HG02852 (cell line): ENCODE measurements at regions not wholly inside any gene's neighbourhood (a gene's known extent, or its start where the extent isn't known, plus 50 kb on each side); places are given as distances from the start of the nearest gene placed in this dataset.

Experiments used
- ATAC-seq: cut with Tn5 transposase; IDR thresholded peaks from one replicate; pipeline ENCODE4 v1.9.1; 2021; ENCODE audit warnings: mild to moderate bottlenecking, moderate library complexity; ENCODE audit not compliant: unreplicated experiment

DNA sequence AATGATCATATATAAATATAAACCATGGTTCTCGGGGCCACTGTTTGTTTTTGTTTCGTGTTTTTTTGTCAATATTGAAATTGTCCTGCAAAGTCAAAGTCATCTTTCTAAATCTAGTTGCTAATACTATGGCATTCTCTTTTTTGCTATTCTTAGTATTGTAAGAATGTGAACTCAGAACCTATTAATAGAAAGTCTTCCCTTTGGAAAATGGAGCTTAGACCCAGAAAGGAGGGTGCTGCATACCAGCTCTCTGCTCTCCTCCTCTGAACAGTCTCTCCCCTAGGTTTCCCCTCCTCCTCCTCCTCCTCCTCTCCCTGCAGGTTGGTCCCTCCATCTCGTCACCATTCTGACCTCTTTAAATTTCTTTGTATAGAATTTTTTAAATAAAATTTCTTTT, 150.4 kb upstream of the CCN2 start:
- ATAC-seq: no peak

DNA sequence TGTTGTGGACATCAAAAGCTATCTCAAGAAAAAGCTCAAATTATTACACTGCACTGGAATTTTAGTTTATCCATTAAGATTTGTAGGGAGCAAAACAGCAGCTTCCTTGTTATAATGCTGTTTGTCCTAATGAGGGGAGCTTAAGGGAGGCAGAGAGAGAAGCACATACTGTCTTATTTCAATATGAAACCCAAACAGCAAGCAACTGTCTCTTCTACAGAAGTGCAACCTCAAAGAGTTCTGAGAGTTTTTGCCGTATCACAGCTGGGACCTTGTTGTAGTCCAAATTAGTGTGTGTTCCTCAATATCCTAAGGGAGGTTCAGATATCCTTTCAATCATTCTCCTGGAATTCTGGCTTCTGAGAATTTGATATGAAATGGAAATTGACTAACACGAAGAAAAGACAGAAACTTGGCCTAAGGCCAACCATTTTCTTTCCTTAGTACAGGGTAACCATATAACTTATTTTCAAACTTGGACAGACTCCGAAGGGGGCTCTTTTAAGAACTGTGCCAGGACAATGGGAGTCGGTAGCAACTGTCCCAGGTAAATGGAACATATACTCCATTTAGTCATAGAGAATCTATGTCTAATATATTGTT, 149.3 kb upstream of the CCN2 start:
- ATAC-seq: no peak

DNA sequence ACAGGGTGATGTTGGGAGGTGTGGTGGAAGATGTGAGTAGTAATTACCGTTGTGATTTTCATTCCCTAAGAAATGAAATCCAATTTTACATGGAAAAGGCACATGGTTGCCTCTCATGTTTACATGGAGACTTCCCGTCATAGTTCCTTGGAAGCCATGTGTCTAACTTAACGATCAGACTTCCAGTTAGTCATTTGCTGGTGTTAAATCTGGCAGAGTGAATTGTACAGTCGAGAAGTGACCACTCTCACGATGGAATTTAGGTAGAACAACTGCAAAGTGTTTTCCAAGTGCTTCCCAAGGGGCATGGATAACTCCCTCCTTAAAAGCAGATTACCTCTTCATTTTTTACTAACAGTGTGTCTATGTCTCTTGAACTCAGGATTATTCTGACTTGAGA, 145.8 kb upstream of the CCN2 start:
- ATAC-seq: no peak

DNA sequence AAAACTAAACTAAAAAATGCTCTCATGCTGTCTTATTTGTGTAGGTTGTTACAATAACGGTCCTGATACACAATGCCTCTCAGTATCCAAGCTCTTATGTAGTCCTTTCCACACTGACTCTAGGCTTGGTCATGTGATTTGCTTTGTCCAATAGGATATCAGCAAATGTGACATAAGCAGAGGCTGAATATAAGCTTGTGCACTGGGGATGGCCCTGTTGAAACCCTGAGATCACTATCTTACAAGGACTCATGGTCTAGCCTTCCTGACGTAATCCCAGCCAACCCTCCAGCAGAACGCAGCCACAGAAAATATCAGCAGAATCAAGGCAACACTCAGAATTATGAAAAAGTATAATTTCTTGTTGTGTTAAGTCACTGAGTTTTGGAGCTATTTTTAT, 145.1 kb upstream of the CCN2 start:
- ATAC-seq: no peak

DNA sequence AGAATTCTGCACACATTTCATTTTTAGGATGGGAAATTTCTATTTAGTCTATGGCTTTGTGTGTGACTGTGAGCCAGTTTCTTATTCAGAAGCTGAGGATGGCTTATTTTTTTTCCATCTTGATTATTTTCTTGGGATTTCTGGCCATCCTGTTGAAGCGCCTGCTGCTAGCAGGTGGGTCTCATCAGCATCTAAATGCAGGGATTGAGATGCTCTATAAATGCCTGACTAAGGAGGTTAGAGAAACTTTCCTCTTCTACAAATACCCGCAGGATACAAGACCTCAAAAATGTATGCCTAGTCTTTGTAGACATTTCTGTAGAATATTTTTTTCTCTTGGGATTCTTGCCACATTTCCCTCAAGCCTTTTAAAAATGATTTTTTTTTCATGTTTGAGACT, 138.0 kb upstream of the CCN2 start:
- ATAC-seq: no peak

DNA sequence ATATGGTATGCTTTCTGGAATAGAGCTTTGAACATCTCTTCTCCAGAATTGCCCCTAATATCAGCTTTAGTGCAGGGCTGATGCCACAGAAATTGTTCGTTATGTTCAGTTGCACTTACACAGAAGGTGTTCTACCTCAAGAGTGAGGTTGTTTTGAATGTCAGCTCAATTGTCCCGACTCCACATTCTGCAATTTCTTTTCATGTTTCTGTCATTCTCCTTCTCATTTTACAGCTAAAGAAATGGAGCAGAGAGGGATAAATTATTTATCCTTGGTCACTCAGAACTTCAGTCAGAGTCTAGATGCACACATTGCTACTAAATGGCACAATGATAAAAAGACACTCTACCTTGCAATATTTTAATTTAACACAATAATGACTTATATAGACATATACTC, 137.0 kb upstream of the CCN2 start:
- ATAC-seq: no peak

DNA sequence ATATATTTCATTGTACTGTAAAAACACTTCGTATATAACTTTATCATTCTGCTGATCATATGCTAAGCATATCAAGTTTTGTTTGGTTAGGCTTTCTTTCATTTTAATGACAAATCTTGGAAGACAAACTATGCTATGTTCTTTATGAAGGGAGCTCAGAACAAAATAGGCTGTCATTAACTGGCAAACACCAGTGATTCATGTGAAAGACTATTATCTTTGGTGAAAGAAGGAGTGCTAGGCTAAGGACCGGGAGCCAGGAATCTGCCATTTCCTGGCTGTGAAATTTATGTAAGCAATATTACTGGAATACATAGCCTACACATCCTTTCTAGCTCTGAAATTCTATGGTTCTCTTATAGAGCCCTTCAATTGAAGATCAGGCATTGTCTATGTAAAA, 136.2 kb upstream of the CCN2 start:
- no peak for ATAC-seq

DNA sequence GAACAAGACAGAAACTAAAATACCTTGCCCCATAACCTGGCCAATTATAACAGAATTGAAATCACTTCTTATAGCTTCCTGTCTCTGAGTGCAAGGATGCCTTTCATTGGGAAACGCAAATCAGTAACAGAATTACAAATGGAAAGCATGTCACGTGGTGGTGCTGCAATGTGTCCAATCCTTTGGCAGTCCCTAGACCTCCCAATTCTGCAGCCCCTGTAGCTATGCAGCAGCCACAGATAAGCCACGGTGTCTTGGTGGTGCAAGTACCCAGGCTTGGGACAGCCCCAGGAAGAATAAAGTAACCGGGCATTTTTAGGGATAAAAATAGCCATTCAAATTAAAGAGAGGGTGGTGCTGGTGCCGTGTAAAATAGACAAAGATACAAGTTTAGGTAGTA, 134.6 kb upstream of the CCN2 start:
- ATAC-seq: no peak

DNA sequence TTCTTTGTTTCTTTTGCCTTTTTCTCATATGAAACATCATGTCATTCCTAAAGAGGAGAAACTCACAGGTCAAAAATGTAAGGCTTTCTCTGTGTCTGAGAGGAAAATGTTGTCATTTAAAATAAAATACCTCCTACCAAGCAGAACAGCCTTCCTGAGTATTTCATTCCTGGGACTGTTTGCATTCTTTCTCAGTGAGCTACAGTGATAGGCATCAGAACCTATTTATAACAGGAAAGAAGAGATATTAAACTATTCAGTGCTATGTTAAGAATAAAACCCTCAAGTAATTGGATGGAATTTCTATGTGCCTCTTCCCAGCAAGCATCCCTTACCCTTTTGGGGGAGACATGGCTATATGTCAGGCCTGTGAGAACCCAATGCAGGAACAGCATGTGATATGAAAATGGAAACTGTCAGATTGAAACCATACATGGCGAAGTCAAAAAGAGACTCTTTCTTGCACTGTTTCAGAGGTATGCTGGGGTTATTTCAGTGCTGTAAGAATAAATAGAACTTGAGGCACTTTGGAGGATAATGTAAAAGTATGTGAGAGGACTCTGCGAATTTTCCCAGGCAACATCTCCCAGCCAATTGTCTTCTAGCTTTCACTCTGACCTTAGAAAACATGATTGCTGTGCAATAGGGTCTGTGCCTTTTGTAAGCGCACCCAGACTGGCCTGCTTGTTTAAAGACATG, 133.8 kb upstream of the CCN2 start:
- ATAC-seq: peak; percentile 94

DNA sequence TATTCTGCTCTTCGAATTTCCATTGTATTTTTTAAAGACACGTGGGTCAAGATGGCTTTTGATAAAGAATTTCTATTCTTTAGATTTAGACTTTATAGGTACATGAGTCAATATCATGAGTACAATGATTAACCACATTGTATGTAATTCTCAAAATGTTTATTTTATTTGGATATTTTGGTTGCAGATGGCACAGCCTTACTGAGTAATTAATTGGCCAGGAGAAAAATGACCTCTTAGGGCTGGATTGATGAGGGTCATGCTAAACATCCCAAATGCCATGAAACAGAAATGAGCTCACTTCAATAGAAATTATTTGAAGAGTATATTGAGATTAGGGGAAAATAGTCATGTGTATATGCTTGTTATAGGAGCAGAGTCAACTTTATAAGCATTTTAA, 131.2 kb upstream of the CCN2 start:
- no peak for ATAC-seq

DNA sequence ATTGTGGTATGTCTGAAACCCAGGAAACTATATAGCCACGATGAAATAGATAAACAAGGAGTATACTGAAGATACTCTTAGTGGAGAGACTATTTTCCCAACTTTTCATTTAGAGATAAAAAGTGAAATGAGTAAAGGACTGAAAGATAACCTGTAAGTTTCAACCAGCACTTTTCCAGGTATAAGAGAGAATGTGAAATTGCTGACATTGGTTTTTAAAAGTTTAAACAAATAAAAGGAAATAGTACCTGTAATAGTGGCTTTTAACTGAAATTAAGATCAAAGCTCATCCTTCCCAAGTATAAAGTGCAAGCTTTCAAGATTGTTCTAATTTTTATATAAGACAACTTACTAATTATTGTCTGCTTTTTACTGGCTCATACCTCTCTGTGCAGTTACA, 130.2 kb upstream of the CCN2 start:
- ATAC-seq: no peak

DNA sequence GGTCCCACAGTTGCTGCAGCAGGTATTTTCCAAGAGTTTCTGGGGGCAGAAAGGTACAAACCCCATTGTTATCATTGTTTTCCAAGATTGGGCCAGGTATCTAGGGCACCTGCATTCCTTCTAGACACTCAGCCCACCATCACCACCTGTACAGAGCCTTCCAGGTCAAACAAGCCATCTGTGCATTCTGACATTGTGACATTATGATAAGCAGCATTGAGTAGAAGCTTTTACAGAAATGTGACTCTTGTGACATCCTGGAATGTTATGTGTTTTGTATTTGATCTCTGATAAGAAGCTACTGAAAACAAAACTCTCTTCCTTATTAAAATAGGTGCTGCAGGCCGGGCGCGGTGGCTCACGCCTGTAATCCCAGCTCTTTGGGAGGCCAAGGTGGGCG, 128.1 kb upstream of the CCN2 start:
- no peak for ATAC-seq

DNA sequence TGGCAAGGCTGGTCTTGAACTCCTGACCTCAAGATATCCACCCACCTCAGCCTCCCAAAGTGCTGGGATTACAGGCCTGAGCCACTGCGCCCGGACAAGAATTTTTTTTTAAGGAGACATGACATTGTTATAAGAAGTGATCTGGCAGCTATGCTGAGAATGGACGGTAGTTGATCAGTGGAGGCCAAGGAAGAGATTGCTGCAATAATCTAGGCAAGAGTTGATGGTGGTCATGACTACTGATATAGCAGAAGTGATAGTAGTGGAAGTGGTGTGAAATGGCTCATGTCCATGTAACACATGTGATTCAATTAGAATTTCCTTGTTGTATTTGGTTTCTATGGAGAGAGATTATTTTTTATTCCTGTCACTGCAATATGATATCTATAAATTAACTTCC, 125.3 kb upstream of the CCN2 start:
- no peak for ATAC-seq

DNA sequence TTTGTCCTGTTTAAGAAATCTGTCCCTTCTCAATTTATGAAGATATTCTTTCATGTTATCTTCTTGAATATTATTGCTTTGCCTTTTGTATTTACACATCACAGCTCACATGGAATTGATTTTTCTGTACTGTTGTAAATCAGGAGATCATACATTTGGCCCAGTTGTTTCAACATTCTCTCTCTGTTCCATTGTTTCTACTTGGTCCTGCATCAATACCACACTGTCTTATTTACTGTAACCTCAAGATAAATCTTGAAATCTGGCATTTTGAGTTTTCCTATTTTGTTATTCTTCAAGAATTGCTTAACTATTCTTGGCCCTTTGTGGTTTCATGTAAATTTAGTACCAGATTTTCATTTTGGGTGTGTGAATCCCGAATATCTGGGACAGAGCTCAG, 121.7 kb upstream of the CCN2 start:
- no peak for ATAC-seq

DNA sequence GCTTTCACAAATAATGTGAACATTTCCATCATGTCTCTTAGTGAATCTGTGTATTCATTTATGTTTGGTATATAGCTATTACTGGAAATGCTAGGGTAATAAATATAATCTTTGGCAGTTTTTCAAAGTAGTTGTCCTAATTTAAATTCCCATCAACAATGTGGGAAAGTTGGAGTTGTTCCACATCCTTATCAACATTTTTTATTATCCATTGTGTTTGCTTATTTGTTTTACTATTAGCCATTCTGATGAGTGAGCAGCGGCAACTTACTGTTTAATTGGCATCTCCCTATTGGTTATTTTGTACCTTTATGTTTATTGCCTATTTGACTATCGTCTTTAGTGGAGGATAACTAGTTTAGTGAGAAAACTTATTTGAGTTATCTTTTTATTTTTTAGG, 121.1 kb upstream of the CCN2 start:
- ATAC-seq: no peak

DNA sequence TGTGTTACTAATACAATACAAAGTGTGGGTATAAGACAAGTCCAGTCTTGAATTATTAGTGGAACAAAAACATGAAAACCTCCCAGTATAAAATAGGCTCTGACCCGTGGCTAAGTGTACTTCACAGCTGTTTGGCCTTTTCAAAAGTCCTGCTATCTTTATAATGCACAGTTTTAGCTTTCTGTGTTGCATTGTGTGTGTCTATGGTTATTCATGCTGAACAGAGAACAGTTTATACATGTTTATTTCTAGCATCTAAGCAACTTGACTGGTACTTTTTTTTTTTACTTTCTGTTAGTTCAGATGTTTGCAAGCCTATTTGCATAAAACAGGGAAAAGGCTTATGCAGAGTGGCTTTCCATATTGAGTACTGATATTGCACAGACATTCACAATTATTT, 119.2 kb upstream of the CCN2 start:
- ATAC-seq: no peak

DNA sequence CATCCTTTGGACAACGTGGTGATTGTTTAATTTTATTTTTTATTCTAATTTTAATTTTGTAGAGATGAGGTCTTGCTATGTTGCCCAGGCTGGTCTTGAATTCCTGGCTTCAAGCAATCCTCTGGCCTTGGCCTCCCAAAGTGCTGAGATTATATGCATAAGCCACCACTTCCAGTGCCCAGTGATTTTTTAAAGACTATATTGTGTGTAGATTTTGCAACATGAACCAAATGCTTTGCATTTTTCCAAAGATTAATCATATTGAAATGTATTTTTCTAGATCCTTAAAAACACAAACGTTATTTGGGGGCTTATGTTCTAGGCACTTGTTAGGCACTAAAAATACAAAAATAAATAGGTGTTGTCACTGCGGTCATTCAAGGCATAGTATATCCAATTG, 117.6 kb upstream of the CCN2 start:
- no peak for ATAC-seq

DNA sequence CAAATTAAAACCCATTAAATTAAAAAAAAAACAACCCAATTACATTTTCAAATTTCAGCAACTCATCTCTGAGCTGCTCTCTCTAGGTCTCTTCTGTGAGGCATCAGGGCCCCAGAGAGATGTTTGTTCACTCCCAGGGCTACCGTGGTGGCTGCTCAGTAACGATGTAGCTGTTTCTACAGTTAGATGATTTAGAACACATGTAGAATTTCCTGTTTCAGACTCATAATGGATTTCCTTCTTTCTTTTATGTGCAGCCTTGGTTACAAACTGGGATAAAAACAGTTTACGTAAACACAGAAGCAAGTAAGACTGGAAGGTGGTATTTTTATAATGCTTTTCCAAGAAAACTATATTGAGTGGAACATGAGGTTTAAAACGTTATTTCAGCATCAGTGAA, 116.1 kb upstream of the CCN2 start:
- no peak for ATAC-seq

DNA sequence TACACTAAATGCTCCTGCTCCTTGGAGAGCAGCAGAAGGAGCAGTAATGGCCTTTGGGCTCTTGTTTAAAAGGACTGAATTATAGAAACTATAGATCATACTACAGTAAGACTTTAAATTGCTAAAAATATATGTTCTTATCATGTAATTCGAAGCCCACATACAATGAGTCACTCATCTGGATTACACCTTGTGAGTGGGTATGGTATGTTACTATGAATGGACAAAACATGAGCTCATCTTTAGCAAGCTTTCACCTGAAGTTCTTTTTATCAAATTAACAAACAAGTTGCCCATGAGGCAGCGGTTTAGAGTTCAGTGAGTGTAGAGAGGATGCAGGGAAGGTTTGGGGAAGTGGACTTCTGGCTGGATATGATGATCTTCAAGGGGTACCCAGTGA, 114.4 kb upstream of the CCN2 start:
- ATAC-seq: no peak

DNA sequence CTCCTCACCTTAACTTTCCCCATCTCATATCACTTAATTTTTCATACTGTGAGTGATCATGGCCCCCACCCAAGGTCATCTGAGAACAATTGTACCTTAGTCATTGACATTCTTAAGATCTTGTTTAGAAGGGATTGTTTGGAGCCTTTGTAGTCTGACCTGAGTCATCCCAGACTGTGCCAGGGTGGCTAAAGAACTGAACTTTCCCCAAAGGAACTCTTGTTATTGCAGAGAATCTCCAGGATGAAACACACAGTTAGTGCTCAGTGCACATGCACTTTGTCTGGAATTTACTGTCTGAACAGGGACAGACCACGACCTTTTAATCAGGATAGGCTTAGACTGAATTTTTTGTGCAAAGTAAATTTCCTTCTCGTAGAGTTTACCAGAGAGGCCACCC, 112.6 kb upstream of the CCN2 start:
- no peak for ATAC-seq

DNA sequence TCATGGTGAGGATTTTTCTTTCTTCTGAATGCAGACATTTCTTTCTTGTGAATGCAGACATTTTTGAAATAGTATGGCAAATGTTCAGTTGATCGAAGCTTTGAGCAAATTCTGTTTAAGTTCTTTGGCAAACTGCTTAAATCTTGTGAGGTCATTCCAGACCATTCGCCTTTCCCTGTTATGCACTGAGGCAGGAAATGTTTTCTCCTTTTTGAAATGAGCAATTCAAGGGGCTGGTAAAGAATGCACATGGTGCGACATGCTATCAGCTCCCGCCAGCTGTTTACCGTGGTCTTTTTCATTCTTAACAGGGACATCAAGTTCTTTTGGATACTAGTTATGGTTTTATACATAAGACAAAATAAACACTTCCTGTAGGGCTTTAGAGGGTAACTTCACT, 112.0 kb upstream of the CCN2 start:
- no peak for ATAC-seq

DNA sequence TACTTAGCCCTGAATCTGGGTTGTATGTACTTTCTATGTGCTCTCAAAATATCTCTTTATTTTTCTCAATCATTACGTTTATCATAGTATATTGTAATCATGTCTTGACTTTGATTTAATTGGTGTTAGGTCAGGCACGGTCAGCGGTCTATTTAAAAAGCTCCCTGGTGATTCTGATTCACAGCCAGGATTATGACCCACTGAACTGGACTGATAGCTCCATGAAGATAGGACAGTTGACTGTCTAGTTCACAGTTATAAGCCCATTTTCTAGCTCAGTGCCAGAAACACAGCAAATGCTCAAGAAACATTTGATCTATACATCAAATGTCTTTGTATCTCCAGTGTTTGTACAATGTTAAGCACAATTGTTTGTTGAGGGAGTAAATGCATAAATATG, 111.5 kb upstream of the CCN2 start:
- no peak for ATAC-seq

DNA sequence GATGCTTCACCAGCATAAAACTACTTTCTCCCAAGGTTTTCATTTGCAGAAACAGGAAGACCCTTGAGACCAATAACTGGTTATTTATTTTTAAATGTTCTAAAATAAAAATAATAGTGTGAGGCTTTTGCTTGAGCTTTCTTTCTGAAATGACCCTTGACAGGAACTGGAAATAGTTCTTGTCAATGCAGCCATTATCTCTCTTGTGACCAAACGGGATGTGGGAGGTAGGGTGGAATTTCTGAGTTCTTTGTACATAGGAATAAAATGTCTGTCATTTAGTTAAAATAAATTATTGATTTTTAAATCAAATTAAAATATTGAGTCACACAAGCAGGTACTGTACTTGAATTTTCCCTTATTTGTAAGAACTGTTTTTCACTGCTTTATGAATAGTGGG, 110.2 kb upstream of the CCN2 start:
- no peak for ATAC-seq
